ENCODE measurements at regions not wholly inside any gene's neighbourhood (a gene's known extent, or its start where the extent isn't known, plus 50 kb on each side); places are given as distances from the start of the nearest gene placed in this dataset.

GRCh38 chrX:35340465-35340864, 397.9 kb downstream of the FAM47B start:
- H3K4me3 ChIP-seq, result no peak overlapping the region

GRCh38 chrX:35351212-35351611, 408.6 kb downstream of the FAM47B start:
- H3K4me1 ChIP-seq, result no peaks in the 10 kb centered on the region
- DNase-seq, result no peak
- H3K27ac ChIP-seq, result no peak overlapping the region
- H3K9me3 ChIP-seq, result no peaks in the 10 kb centered on the region
- H3K27me3 ChIP-seq (ENCODE audit: low read depth), result no peaks in the 10 kb centered on the region
- ATAC-seq, result no peak
- intact Hi-C loops (cut with DNase I), result no loop called here
- no peak for TF ChIP-seq CTCF (IDR thresholded peaks at IDR 0.05)
- H3K36me3 ChIP-seq, result no peaks in the 10 kb centered on the region
- H3K4me3 ChIP-seq, result no peak overlapping the region

More at GRCh38 chrX:35340465-35340864, 397.9 kb downstream of the FAM47B start:
- Histone ChIP-seq H3K36me3 (no peaks in the 10 kb centered on the region), H3K9me3 (no peaks in the 10 kb centered on the region), H3K27me3 (ENCODE audit: low read depth) (no peaks in the 10 kb centered on the region), H3K27ac (no peak overlapping the region), H3K4me1 (no peaks in the 10 kb centered on the region)
- no peak for TF ChIP-seq CTCF (IDR thresholded peaks at IDR 0.05)
- intact Hi-C loops (cut with DNase I), result no loop called here
- no peak for DNase-seq
- ATAC-seq, result no peak

- Histone ChIP-seq H3K9me3 (no peaks in the 10 kb centered on the region), H3K4me1 (no peaks in the 10 kb centered on the region), H3K36me3 (no peaks in the 10 kb centered on the region), H3K4me3 (no peak overlapping the region), H3K27me3 (ENCODE audit: low read depth) (no peaks in the 10 kb centered on the region), H3K27ac (no peak overlapping the region)
- intact Hi-C loops (cut with DNase I), result no loop called here
- TF ChIP-seq CTCF (IDR thresholded peaks at IDR 0.05), result no peak
- ATAC-seq, result no peak
- no peak for DNase-seq
Measured at GRCh38 chrX:35351795-35352483, 409.3 kb downstream of the FAM47B start.

GRCh38 chrX:35357656-35358055, 415.1 kb downstream of the FAM47B start:
- no peak for ATAC-seq
- Histone ChIP-seq H3K27me3 (ENCODE audit: low read depth) (no peaks in the 10 kb centered on the region), H3K36me3 (no peaks in the 10 kb centered on the region), H3K9me3 (no peaks in the 10 kb centered on the region), H3K27ac (no peak overlapping the region), H3K4me1 (no peaks in the 10 kb centered on the region), H3K4me3 (no peak overlapping the region)
- intact Hi-C loops (cut with DNase I), result no loop called here
- DNase-seq, result no peak
- no peak for TF ChIP-seq CTCF (IDR thresholded peaks at IDR 0.05)

- no peaks in the 10 kb centered on the region for H3K27me3 ChIP-seq (ENCODE audit: low read depth)
- DNase-seq (no peak), ATAC-seq (no peak)
- intact Hi-C loops (cut with DNase I), result no loop called here
- H3K9me3 ChIP-seq, result no peaks in the 10 kb centered on the region
- no peak for TF ChIP-seq CTCF (IDR thresholded peaks at IDR 0.05)
- no peaks in the 10 kb centered on the region for H3K4me1 ChIP-seq
- no peak overlapping the region for H3K27ac ChIP-seq
- no peak overlapping the region for H3K4me3 ChIP-seq
- no peaks in the 10 kb centered on the region for H3K36me3 ChIP-seq
Measured at GRCh38 chrX:35362866-35363265, 420.3 kb downstream of the FAM47B start.

Data from lower lobe of right lung (tissue), 2 donors.